ENCODE measurements at regions not wholly inside any gene's neighbourhood (a gene's known extent, or its start where the extent isn't known, plus 50 kb on each side); places are given as distances from the start of the nearest gene placed in this dataset.
A peak's percentile ranks its signal among the peaks of the same experiment; 100 is the strongest.
"Not testable (repeated sequence)": the region's sequence is repeated elsewhere in the genome, so short reads cannot be mapped to it uniquely, and the experiment has no call there.

DNA sequence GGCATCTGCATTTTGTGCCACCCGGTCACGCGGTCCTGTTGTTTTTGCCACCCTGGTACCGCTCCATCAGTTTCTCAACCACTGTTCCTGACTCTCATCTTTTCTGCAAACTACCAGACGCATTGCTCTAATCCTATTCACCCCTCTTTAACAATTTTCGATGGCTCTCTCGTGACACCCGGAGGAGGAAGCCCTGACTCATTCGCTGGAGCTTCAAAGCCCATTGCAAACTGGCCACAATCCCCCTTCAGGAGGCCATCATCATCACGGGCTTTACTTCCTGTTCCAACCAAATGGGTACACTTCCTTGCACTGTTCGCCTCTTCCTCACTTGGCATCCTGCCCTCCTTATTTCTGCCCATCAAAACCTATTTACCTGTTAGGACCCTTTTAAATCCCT is 155.3 kb downstream of the RGS9 start:
- H3K9me3 ChIP-seq: no peaks in the 10 kb centered on the region
- intact Hi-C loops (cut with DNase I, micrococcal nuclease): no loop called here
- no peak overlapping the region for H3K4me3 ChIP-seq
- no peak for TF ChIP-seq CTCF (IDR thresholded peaks at IDR 0.05)
- H3K4me1 ChIP-seq (ENCODE audit: low read depth): peaks cover 19% of the 10 kb centered on the region
- ATAC-seq: no peak
- no peak for DNase-seq
- no peaks in the 10 kb centered on the region for H3K36me3 ChIP-seq (ENCODE audit: low read depth)

GRCh38 chr17:65291301-65291700 is 154.1 kb downstream of the RGS9 start:
- ATAC-seq; DNase-seq; intact Hi-C loops (cut with DNase I, micrococcal nuclease); H3K4me3 ChIP-seq; H3K36me3 ChIP-seq (ENCODE audit: low read depth); H3K9me3 ChIP-seq: not testable (repeated sequence)
- peaks cover 19% of the 10 kb centered on the region for H3K4me1 ChIP-seq (ENCODE audit: low read depth)

DNA sequence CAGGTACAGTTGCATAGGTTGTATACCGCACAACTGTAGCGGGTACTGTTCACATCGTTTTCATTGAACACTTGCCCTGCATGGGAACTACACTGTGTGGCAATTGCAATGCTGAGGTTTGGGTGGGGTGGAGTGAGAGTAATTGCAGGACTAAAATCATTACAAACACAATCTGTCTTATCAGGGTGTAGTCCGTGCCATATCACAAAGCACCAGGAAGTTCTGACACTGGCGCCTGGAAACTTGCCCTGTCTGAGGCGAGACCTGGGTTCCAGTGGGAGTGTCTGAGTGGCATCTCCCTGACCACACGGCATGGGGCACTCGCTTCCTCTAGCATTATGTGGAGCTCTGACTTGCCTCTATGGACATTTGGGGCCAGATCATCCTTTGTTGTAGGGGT is 153.4 kb downstream of the RGS9 start:
- peak; percentile 83 for ATAC-seq
- intact Hi-C loops (cut with DNase I, micrococcal nuclease): no loop called here
- H3K4me3 ChIP-seq: no peak overlapping the region
- peak; percentile 90 to 94 (median 92) for DNase-seq
- H3K9me3 ChIP-seq: no peaks in the 10 kb centered on the region
- TF ChIP-seq CTCF (IDR thresholded peaks at IDR 0.05): no peak
- H3K4me1 ChIP-seq (ENCODE audit: low read depth): peaks cover 19% of the 10 kb centered on the region
- no peaks in the 10 kb centered on the region for H3K36me3 ChIP-seq (ENCODE audit: low read depth)

GRCh38 chr17:65290056-65290455 is 152.9 kb downstream of the RGS9 start:
- no peak overlapping the region for H3K4me3 ChIP-seq
- peaks cover 19% of the 10 kb centered on the region for H3K4me1 ChIP-seq (ENCODE audit: low read depth)
- no peak for TF ChIP-seq CTCF (IDR thresholded peaks at IDR 0.05)
- no peaks in the 10 kb centered on the region for H3K9me3 ChIP-seq
- DNase-seq: peak in 1 of 3 donors; percentile 71
- H3K36me3 ChIP-seq (ENCODE audit: low read depth): no peaks in the 10 kb centered on the region
- ATAC-seq: peak; percentile 75
- intact Hi-C loops (cut with DNase I, micrococcal nuclease): no loop called here

GRCh38 chr17:65287040-65287439 is 149.9 kb downstream of the RGS9 start:
- ATAC-seq: no peak
- H3K4me3 ChIP-seq: no peak overlapping the region
- no peaks in the 10 kb centered on the region for H3K36me3 ChIP-seq (ENCODE audit: low read depth)
- no peak for TF ChIP-seq CTCF (IDR thresholded peaks at IDR 0.05)
- intact Hi-C loops (cut with DNase I, micrococcal nuclease): no loop called here
- no peak for DNase-seq
- H3K9me3 ChIP-seq: no peaks in the 10 kb centered on the region
- H3K4me1 ChIP-seq (ENCODE audit: low read depth): peaks cover 16% of the 10 kb centered on the region

- ATAC-seq (peak; percentile 99), DNase-seq (peak in 2 of 3 donors; percentile 53 to 64)
- TF ChIP-seq CTCF (IDR thresholded peaks at IDR 0.05): no peak
- no peaks in the 10 kb centered on the region for H3K36me3 ChIP-seq (ENCODE audit: low read depth)
- H3K4me1 ChIP-seq (ENCODE audit: low read depth): peaks cover 11% of the 10 kb centered on the region
- no peaks in the 10 kb centered on the region for H3K9me3 ChIP-seq
- H3K4me3 ChIP-seq: no peak overlapping the region
- intact Hi-C loops (cut with DNase I, micrococcal nuclease): no loop called here
Observed at GRCh38 chr17:65283704-65284103, 146.5 kb downstream of the RGS9 start.

Data from mucosa of descending colon (tissue), 3 donors.